AG09309 (cell line): ENCODE measurements at regions not wholly inside any gene's neighbourhood (a gene's known extent, or its start where the extent isn't known, plus 50 kb on each side); places are given as distances from the start of the nearest gene placed in this dataset.

Experiments used
- DNase-seq: peaks from one replicate; pipeline ENCODE4 v3.0.0-alpha.2; 2010; ENCODE audit warnings: low read depth
- H3K4me3 ChIP-seq: 2 replicates; pipeline ENCODE4 v1.5.1; 2011; ENCODE audit warnings: mild to moderate bottlenecking, low read depth, low read length, moderate library complexity; ENCODE audit not compliant: control insufficient read depth
- TF ChIP-seq, protein P1 (sequence below): IDR thresholded peaks from 2 replicates; pipeline ENCODE4 v1.5.1; 2011; ENCODE audit warnings: mild to moderate bottlenecking, low read depth, low read length, inconsistent platforms; ENCODE audit not compliant: insufficient read depth, control insufficient read depth; ENCODE audit errors: missing control alignments

DNA sequence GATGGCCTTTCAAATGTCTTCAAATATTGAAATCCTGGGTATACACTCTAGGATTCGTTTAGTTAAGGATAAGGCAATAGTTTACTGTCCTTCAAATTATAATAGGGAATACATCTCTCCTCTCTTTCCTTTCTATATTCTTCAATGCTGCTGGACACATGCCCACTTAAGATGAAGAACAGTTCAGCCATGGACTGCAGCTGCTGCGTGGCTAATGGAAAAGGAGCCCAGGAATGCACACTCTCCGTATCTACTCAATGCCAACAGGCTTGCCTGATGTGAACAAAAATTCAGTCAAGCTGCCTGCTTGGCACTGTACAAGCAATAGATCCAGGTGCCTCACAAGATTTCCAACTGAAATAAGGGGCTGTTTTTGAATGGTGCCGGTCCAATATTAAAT, 321.2 kb upstream of the LYPLAL1 start:
- TF ChIP-seq, protein P1, sequence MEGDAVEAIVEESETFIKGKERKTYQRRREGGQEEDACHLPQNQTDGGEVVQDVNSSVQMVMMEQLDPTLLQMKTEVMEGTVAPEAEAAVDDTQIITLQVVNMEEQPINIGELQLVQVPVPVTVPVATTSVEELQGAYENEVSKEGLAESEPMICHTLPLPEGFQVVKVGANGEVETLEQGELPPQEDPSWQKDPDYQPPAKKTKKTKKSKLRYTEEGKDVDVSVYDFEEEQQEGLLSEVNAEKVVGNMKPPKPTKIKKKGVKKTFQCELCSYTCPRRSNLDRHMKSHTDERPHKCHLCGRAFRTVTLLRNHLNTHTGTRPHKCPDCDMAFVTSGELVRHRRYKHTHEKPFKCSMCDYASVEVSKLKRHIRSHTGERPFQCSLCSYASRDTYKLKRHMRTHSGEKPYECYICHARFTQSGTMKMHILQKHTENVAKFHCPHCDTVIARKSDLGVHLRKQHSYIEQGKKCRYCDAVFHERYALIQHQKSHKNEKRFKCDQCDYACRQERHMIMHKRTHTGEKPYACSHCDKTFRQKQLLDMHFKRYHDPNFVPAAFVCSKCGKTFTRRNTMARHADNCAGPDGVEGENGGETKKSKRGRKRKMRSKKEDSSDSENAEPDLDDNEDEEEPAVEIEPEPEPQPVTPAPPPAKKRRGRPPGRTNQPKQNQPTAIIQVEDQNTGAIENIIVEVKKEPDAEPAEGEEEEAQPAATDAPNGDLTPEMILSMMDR: no peak
- no peak overlapping the region for H3K4me3 ChIP-seq
- DNase-seq: no peak

GRCh38 chr1:218863987-218864386, 309.7 kb upstream of the LYPLAL1 start:
- TF ChIP-seq, protein P1: no peak
- no peak overlapping the region for H3K4me3 ChIP-seq
- DNase-seq: no peak

DNA sequence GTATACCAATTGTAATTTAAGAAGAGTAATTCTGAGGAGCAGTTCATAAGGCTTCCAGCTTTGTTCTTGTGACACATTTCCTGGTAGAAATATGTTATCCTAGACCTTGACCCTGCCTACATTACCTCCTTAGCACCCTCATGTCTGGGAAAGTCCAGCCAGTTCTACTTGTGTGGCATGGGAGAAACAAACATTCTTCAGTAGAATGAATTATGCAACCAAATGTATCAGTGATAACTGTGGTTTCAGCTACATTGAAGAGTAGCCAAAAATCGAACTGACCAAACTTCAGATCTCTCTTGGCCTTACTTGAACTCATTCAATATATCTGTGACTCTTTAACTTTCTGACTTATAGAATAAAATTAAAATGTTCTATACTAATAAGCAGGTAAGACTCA, 308.1 kb upstream of the LYPLAL1 start:
- TF ChIP-seq, protein P1: no peak
- peak; percentile 10 for DNase-seq
- H3K4me3 ChIP-seq: no peak overlapping the region

DNA sequence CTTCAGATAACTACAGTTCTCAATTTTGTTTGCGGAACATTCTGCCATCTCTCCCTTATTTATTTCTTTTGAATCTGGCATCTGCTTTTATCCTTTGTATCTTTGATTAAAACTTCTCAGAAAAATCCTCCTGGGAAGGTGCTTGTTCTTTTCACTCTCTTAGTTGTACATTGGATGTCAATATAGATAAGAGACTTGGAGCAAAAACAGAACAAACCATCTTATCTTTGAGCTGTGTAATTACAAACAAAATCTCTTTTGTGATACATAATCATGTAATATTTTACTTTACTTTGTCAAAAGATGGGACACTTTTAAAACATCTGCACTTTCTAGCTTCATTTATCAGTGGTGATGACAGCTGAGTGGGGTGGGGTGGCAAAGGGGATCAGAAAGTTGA, 307.2 kb upstream of the LYPLAL1 start:
- TF ChIP-seq, protein P1: no peak
- no peak for DNase-seq
- no peak overlapping the region for H3K4me3 ChIP-seq

- no peak for DNase-seq
- TF ChIP-seq, protein P1: no peak
- H3K4me3 ChIP-seq: no peak overlapping the region
Measured at GRCh38 chr1:218867066-218867465, 306.6 kb upstream of the LYPLAL1 start.

DNA sequence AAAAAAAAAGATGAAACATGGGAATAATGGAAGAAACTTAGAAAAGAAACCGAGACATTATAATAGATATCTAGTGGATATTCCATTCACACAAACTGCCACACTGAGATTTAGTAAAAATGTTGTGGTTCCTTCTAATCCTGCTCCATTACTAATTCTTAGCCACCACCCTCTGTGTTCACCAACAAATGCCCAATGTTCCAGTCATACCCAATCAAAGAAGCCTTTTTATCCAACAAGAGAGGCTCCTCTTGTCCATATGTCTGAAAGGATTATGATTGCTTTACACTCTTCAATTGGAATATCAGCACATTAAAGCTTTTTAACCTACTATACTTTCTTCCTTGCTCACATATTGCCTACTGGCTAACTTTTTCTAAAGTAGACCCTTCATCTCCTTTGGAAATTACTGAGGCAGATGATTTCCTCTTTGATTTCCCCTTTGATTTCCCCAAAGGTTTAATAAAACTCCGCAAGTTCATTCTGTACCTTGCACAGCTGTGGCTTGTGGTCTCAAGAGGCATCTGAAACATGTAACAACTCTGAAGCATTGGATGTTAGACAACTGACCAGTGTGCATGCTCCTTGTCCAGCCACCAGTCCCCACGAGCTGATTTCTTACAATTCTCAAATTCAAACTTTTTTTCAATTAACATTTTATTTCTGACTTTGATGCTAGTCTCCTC, 305.6 kb upstream of the LYPLAL1 start:
- no peak for DNase-seq
- no peak overlapping the region for H3K4me3 ChIP-seq
- TF ChIP-seq, protein P1: no peak
